ENCODE measurements at regions not wholly inside any gene's neighbourhood (a gene's known extent, or its start where the extent isn't known, plus 50 kb on each side); places are given as distances from the start of the nearest gene placed in this dataset.
"Not testable (repeated sequence)": the region's sequence is repeated elsewhere in the genome, so short reads cannot be mapped to it uniquely, and the experiment has no call there.

DNA sequence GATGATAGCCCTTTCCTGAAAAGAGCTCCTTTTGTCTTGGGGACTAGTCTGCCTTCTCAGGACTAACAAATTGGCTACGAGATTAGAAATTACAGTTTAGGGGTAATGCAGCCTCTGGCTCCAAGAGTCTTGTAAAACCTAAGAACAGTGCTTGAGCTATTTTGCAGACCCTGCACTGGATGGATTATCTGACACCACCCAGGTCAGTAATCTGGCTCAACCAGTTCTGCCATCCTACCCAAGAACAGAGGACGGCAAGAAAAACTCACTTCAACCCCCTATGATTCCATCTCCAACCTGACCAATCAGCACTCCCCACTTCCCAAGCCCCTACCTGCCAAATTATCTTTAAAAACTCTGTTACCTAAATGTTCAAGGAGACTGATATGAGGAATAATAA, 225.1 kb downstream of the FAM47A start:
- Histone ChIP-seq H3K9me3 (replicated peaks; ENCODE audit: low read length) (no peaks in the 10 kb centered on the region), H3K27me3 (ENCODE audit: control insufficient read depth, insufficient read depth, low read length) (no peaks in the 10 kb centered on the region), H3K36me3 (ENCODE audit: insufficient read depth, low read length) (no peaks in the 10 kb centered on the region), H3K4me1 (ENCODE audit: control insufficient read depth, insufficient read depth, low read length) (no peaks in the 10 kb centered on the region), H3K9ac (ENCODE audit: low read depth, low read length) (no peak overlapping the region), H3K4me2 (ENCODE audit: low read length) (no peak overlapping the region), H3K4me3 (ENCODE audit: low read length) (no peak overlapping the region)

DNA sequence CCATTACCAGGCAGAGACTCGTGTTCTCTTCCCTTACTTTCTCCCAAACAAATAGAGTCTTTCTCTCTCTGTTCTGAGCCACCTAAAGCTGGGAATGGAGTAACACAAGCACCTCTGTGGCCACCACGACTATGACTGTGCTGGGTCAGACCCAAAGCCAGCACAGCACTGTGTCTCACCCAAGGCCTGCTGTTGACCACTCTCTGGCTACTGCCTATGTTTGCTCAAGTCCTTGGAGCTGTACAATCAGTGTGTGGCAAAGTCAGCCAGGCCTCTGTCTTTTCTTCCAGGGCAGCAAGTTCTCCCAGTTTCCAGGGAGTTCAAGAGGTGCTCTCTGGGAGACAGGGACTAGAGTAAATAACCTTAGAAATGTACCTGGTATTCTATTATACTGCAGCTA, 239.4 kb downstream of the FAM47A start:
- no peak overlapping the region for H3K9ac ChIP-seq (ENCODE audit: low read depth, low read length)
- H3K36me3 ChIP-seq (ENCODE audit: insufficient read depth, low read length) = no peaks in the 10 kb centered on the region
- H3K9me3 ChIP-seq (replicated peaks; ENCODE audit: low read length) = no peaks in the 10 kb centered on the region
- no peak overlapping the region for H3K4me3 ChIP-seq (ENCODE audit: low read length)
- H3K4me1 ChIP-seq (ENCODE audit: control insufficient read depth, insufficient read depth, low read length) = no peaks in the 10 kb centered on the region
- H3K4me2 ChIP-seq (ENCODE audit: low read length) = no peak overlapping the region
- H3K27me3 ChIP-seq (ENCODE audit: control insufficient read depth, insufficient read depth, low read length) = no peaks in the 10 kb centered on the region

DNA sequence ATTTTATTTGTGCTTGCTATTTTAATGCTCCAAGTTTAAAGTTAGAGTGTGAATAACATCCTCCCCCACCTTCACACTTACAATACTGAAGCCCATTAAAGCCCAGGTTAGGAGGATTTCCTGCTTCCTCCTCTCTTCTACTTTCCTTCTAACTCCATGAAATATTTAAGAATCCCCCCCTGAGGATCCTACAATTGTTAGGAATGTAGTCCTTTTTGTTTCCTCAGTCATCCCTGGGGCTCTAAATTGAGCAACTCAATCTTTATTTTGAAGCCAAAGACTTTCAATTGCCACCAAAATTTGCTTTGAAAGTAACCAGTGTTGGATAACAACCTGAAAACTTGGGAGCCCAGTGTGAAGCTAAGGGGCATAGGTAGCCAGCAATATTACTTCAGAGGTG, 276.9 kb downstream of the FAM47A start:
- H3K4me1 ChIP-seq (ENCODE audit: control insufficient read depth, insufficient read depth, low read length) = no peaks in the 10 kb centered on the region
- H3K9ac ChIP-seq (ENCODE audit: low read depth, low read length) = no peak overlapping the region
- no peak overlapping the region for H3K4me3 ChIP-seq (ENCODE audit: low read length)
- H3K4me2 ChIP-seq (ENCODE audit: low read length) = no peak overlapping the region
- H3K9me3 ChIP-seq (replicated peaks; ENCODE audit: low read length) = no peaks in the 10 kb centered on the region
- H3K27me3 ChIP-seq (ENCODE audit: control insufficient read depth, insufficient read depth, low read length) = no peaks in the 10 kb centered on the region
- no peaks in the 10 kb centered on the region for H3K36me3 ChIP-seq (ENCODE audit: insufficient read depth, low read length)

DNA sequence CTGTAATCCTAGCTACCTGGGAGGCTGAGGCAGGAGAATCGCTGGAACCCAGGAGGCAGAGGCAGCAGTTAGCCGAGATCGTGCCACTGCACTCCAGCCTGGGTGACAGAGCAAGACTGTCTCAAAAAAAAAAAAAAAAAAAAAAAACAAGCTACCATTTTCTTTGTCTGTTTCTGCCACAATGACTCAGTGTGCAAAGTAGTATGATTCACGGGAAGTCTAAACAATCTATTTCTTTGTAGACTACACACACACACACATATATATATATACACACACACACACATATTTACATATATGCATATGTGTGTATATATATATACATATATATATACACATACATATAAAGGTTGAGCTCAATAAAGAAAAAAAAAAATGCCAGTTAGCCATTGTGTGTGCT, 280.0 kb downstream of the FAM47A start:
- H3K4me2 ChIP-seq (ENCODE audit: low read length); H3K9me3 ChIP-seq (replicated peaks; ENCODE audit: low read length); H3K4me1 ChIP-seq (ENCODE audit: control insufficient read depth, insufficient read depth, low read length); H3K9ac ChIP-seq (ENCODE audit: low read depth, low read length); H3K27me3 ChIP-seq (ENCODE audit: control insufficient read depth, insufficient read depth, low read length); H3K4me3 ChIP-seq (ENCODE audit: low read length); H3K36me3 ChIP-seq (ENCODE audit: insufficient read depth, low read length): not testable (repeated sequence)

DNA sequence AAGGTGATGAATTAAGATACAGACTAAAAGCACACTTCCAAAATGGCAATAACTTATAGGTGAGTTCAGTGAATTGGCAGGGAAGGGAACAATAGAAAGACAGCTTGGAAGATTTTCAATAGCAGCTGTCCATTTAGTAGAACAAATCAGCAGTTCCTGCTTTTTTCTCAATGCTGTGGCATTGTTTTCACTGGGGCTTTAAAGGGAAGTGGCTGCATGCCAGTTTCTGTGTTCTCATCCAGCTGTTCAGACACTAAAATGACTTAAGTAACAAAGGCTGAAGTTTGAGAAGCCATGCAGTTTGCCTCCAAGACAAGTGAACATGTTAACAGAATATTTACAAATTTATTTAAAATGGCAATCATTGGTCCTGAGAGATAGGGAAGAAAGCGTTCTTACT, 291.9 kb downstream of the FAM47A start:
- Histone ChIP-seq H3K4me2 (ENCODE audit: low read length) (no peak overlapping the region), H3K9me3 (replicated peaks; ENCODE audit: low read length) (no peaks in the 10 kb centered on the region), H3K4me3 (ENCODE audit: low read length) (no peak overlapping the region), H3K36me3 (ENCODE audit: insufficient read depth, low read length) (no peaks in the 10 kb centered on the region), H3K4me1 (ENCODE audit: control insufficient read depth, insufficient read depth, low read length) (no peaks in the 10 kb centered on the region), H3K27me3 (ENCODE audit: control insufficient read depth, insufficient read depth, low read length) (no peaks in the 10 kb centered on the region), H3K9ac (ENCODE audit: low read depth, low read length) (no peak overlapping the region)

DNA sequence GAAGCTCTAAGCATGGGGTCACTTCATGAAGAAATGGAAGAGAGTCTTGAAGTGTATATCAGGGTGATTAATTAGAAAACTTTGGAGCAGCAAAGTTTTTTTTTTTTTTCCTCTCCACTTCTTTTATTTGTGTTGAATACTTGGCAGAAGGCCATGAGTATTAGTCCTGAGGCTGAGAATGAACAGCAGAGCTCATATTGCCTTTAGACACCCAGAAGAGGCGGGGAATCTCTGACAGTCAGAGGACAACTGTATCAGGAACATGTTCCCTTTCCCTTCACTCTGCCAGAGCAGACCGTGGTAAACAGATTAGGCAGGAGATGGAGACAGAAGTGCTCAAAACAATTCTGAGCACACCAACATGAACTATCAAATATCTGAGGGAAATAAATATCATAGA, 300.9 kb downstream of the FAM47A start:
- Histone ChIP-seq H3K9ac (ENCODE audit: low read depth, low read length) (no peak overlapping the region), H3K4me1 (ENCODE audit: control insufficient read depth, insufficient read depth, low read length) (no peaks in the 10 kb centered on the region), H3K4me2 (ENCODE audit: low read length) (no peak overlapping the region), H3K9me3 (replicated peaks; ENCODE audit: low read length) (no peaks in the 10 kb centered on the region), H3K36me3 (ENCODE audit: insufficient read depth, low read length) (no peaks in the 10 kb centered on the region), H3K4me3 (ENCODE audit: low read length) (no peak overlapping the region), H3K27me3 (ENCODE audit: control insufficient read depth, insufficient read depth, low read length) (no peaks in the 10 kb centered on the region)

DNA sequence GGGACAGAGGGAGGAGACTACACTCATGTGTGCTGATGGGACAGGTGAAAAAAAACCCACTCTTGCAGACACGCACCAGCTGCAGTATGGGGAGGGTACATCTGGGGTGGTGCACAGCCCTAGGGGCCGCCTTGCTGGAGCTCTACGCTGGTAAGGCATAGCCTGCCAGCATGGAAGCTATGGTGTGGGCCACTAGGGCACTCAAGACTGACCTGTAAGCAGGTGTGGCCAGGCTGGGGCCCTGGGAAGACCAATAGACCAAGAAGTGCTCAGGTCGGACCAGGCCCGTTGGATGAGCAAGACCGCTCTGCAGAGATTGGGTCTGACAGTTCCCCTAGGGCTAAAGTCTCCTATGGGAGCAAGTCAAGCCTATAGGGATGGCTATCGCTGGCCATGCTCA, 314.8 kb downstream of the FAM47A start:
- H3K4me2 ChIP-seq (ENCODE audit: low read length) = no peak overlapping the region
- no peaks in the 10 kb centered on the region for H3K4me1 ChIP-seq (ENCODE audit: control insufficient read depth, insufficient read depth, low read length)
- no peak overlapping the region for H3K9ac ChIP-seq (ENCODE audit: low read depth, low read length)
- H3K27me3 ChIP-seq (ENCODE audit: control insufficient read depth, insufficient read depth, low read length) = no peaks in the 10 kb centered on the region
- H3K9me3 ChIP-seq (replicated peaks; ENCODE audit: low read length) = no peaks in the 10 kb centered on the region
- H3K36me3 ChIP-seq (ENCODE audit: insufficient read depth, low read length) = no peaks in the 10 kb centered on the region
- no peak overlapping the region for H3K4me3 ChIP-seq (ENCODE audit: low read length)

DNA sequence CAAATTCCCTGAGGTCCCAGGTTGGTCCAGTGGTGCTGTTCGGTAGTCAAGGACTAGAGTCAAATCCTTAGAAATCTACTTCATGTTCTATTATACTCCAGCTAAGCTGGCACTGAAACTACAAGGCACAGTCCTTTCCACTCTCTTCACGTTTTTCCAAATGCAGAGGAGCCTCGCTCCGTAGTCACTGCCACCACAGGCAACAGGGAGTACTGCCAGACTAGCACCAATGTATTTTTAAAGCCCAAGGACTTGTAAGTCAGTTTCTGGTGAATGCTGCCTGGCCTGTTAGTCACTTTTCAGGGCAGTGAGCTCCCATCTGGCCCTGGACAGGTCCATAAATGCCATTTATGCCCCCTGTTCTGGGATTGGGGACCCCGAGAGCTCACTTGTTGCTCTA, 323.5 kb downstream of the FAM47A start:
- Histone ChIP-seq H3K4me1 (ENCODE audit: control insufficient read depth, insufficient read depth, low read length) (no peaks in the 10 kb centered on the region), H3K9ac (ENCODE audit: low read depth, low read length) (no peak overlapping the region), H3K4me2 (ENCODE audit: low read length) (no peak overlapping the region), H3K4me3 (ENCODE audit: low read length) (no peak overlapping the region), H3K36me3 (ENCODE audit: insufficient read depth, low read length) (no peaks in the 10 kb centered on the region), H3K9me3 (replicated peaks; ENCODE audit: low read length) (no peaks in the 10 kb centered on the region), H3K27me3 (ENCODE audit: control insufficient read depth, insufficient read depth, low read length) (no peaks in the 10 kb centered on the region)

DNA sequence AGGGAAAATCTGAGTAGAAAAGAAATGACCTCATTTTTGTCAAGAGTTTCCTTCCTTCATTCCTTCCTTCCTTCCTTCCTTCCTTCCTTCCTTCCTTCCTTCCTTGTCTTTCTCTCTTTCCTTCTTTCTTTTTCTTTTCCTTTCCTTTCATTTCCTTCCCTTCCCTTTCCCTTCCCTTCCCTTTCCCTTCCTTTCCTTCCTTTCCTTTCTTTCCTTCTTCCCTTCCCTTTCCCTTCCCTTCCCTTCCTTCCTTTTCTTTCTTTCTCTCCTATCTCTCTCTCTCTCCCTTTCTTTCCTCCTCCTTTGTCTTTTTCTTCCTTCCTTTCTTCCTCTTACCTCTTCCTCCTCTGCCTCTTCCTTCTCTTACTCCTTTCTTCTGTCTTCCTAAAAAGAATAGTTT, 347.6 kb downstream of the FAM47A start:
- Histone ChIP-seq H3K9ac (ENCODE audit: low read depth, low read length) (no peak overlapping the region), H3K27me3 (ENCODE audit: control insufficient read depth, insufficient read depth, low read length) (no peaks in the 10 kb centered on the region), H3K4me3 (ENCODE audit: low read length) (no peak overlapping the region), H3K4me2 (ENCODE audit: low read length) (no peak overlapping the region), H3K4me1 (ENCODE audit: control insufficient read depth, insufficient read depth, low read length) (no peaks in the 10 kb centered on the region), H3K9me3 (replicated peaks; ENCODE audit: low read length) (no peaks in the 10 kb centered on the region), H3K36me3 (ENCODE audit: insufficient read depth, low read length) (no peaks in the 10 kb centered on the region)

DNA sequence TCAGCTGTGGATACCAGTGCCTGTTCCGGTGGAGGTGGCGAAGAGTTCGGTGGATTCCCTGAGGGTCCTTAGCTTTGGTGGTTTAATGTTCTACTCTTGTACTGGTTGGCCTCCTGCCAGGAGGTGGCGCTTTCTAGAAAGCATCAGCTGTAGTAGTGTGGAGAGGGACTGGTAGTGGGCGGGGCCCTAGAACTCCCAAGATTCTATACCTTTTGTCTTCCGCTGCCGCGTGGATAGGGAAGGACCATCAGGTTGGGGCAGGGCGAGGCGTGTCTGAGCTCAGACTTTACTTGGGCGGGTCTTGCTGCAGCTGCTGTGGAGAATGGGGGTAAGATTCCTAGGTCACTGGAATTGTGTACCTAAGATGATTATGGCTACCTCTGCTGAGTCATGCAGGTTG, 390.3 kb downstream of the FAM47A start:
- H3K36me3 ChIP-seq (ENCODE audit: insufficient read depth, low read length) = no peaks in the 10 kb centered on the region

DNA sequence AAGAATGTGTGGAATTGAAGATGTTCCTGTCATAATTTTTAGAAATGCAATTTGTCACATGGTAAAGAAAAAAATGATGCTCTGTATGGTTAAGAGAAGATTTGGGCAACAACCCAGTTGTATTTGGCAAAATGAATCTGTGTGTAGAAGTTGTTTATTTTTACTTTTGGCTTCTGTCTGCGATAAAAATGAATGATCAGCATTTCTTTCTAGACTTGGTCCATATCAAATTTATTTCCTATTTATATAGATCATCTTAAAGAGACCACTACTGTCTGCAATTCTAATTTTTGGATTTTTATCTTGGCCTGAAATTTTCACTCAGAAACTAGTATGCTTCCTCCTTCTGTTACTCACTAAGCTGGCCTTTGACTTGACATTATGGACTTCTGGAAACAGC, 396.9 kb downstream of the FAM47A start:
- Histone ChIP-seq H3K36me3 (ENCODE audit: insufficient read depth, low read length) (no peaks in the 10 kb centered on the region), H3K4me2 (ENCODE audit: low read length) (no peak overlapping the region), H3K9me3 (replicated peaks; ENCODE audit: low read length) (no peaks in the 10 kb centered on the region), H3K9ac (ENCODE audit: low read depth, low read length) (no peak overlapping the region), H3K4me3 (ENCODE audit: low read length) (no peak overlapping the region), H3K27me3 (ENCODE audit: control insufficient read depth, insufficient read depth, low read length) (no peaks in the 10 kb centered on the region), H3K4me1 (ENCODE audit: control insufficient read depth, insufficient read depth, low read length) (no peaks in the 10 kb centered on the region)

More for the DNA sequence above, 390.3 kb downstream of the FAM47A start:
- no peaks in the 10 kb centered on the region for H3K9me3 ChIP-seq (replicated peaks; ENCODE audit: low read length)
- H3K27me3 ChIP-seq (ENCODE audit: control insufficient read depth, insufficient read depth, low read length) = no peaks in the 10 kb centered on the region
- H3K4me3 ChIP-seq (ENCODE audit: low read length) = no peak overlapping the region
- no peaks in the 10 kb centered on the region for H3K4me1 ChIP-seq (ENCODE audit: control insufficient read depth, insufficient read depth, low read length)
- H3K9ac ChIP-seq (ENCODE audit: low read depth, low read length) = no peak overlapping the region
- no peak overlapping the region for H3K4me2 ChIP-seq (ENCODE audit: low read length)

DNA sequence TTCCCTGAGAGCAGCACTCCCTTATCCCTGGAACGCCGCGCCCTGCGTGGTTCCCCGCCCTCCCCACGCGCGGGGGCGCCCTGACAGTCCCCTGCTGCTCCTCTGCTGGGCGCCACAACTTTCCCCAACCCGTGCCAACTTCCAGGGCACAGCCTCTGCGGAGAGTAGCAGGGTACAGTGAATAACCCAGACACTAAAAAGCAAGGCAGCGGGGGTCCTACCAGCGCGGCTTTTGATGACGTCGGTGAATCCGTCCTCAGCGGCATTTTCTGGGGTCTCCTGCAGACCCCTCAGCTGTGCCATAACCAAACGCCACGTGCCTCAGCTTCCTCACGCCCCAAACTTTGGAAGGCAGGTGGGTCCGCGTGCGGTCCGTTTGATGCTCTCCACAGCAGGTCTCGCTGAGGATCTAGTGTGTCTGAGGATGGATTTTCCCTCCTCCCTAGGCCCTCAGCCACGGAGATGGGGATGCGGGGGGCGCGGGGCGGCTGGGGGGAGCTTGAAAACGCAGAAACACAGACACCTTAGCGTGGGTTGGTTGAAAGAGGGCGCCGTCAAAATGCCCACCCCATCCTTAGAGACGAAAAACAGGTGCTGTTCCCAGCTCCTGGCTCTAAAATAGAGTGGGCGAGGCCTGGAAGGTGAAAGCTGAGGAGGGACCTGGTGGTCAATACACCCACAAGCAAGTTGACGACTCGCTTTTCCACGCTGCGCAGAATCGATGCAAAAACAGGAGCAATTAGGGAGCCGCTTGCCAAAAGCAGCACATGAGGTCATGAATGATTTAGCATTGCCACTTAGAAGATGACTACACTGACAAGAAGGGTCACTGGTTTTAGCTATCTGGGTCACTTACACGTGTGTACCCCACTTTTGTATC, 405.6 kb downstream of the FAM47A start:
- Histone ChIP-seq H3K4me2 (ENCODE audit: low read length) (peak overlapping the region; percentile 83), H3K36me3 (ENCODE audit: insufficient read depth, low read length) (no peaks in the 10 kb centered on the region), H3K9ac (ENCODE audit: low read depth, low read length) (no peak overlapping the region), H3K27me3 (ENCODE audit: control insufficient read depth, insufficient read depth, low read length) (peaks cover 2% of the 10 kb centered on the region), H3K9me3 (replicated peaks; ENCODE audit: low read length) (no peaks in the 10 kb centered on the region), H3K4me3 (ENCODE audit: low read length) (peak overlapping the region; percentile 69), H3K4me1 (ENCODE audit: control insufficient read depth, insufficient read depth, low read length) (no peaks in the 10 kb centered on the region)
